ENCODE measurements at regions not wholly inside any gene's neighbourhood (a gene's known extent, or its start where the extent isn't known, plus 50 kb on each side); places are given as distances from the start of the nearest gene placed in this dataset.

DNA sequence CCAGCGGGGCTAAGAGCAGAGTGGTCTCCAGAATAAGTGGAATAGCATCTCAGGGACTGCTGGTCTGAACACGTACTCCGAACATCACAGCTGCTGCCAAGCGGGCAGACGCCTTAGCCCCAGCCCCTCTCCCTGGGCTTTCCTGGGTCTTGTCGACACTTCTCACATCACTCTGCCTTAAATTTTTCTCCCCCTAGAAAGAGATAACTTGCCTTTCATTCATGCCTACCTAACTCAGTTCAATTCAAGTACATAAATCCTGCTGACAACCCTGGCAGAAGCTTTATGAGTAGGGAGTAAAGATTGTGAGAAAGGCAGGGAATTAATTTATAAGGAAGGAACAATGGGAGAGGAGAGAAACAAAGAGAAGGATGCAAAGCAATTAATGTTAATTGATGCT is 202.9 kb upstream of the TNP1 start:
- H3K36me3 ChIP-seq (replicated peaks in 1 of 2; ENCODE audit: control insufficient read depth in 1 of 2, insufficient read depth in 2 of 2, low read length in 2 of 2), result no peaks in the 10 kb centered on the region
- ATAC-seq, result no peak
- H3K9ac ChIP-seq (ENCODE audit: insufficient read depth, low read depth, low read length), result no peak overlapping the region
- no peak overlapping the region for H3K4me3 ChIP-seq (replicated peaks in 1 of 3; ENCODE audit: insufficient read depth in 1 of 3, low read depth in 2 of 3, low read length in 3 of 3)
- H3K4me1 ChIP-seq (ENCODE audit: insufficient read depth, low read length), result peaks cover 11% of the 10 kb centered on the region; the same call in 1 of the 2 replicates
- POLR2A ChIA-PET, result no interaction called here
- H3K4me2 ChIP-seq (ENCODE audit: low read depth, low read length), result no peak overlapping the region
- no peaks in the 10 kb centered on the region for H3K79me2 ChIP-seq (ENCODE audit: insufficient read depth, low read length)
- in situ Hi-C loops (cut with HindIII; ENCODE audit: extremely low pct_ligation_motif_present, low pct_unique_long_range_greater_than_20kb) (no loop called here), intact Hi-C loops (cut with micrococcal nuclease; ENCODE audit: unreplicated experiment) (no loop called here)
- CTCF ChIA-PET (ENCODE audit: low intra/inter-chr PET ratio, low total read pairs), result no interaction called here
- FAIRE-seq, result no peak
- peaks cover 0 to 10% of the 10 kb centered on the region in 2 experiments; a peak in 3 of 5 replicates for H3K27me3 ChIP-seq (ENCODE audit: control insufficient read depth in 1 of 2, insufficient read depth in 2 of 2, low read length in 2 of 2)
- BruUV-seq (replicated peaks), result no TSS peak
- 50% methylated on average over 6 of the region's 6 CpGs for WGBS (ENCODE audit: low lambda C conversion rate)
- no peaks in the 10 kb centered on the region for H3K9me3 ChIP-seq (ENCODE audit: low read length)
- no peaks in the 10 kb centered on the region for H4K20me1 ChIP-seq (ENCODE audit: insufficient read depth, low read length)
- H3K27ac ChIP-seq (ENCODE audit: extremely low read length, insufficient read depth, low read length), result no peak overlapping the region
- no peak overlapping the region for H2AFZ ChIP-seq (ENCODE audit: low read length)
- no peak for TF ChIP-seq RFX3 (CRISPR knock-in tag; IDR thresholded peaks at IDR 0.05)
- TF ChIP-seq, protein P1, sequence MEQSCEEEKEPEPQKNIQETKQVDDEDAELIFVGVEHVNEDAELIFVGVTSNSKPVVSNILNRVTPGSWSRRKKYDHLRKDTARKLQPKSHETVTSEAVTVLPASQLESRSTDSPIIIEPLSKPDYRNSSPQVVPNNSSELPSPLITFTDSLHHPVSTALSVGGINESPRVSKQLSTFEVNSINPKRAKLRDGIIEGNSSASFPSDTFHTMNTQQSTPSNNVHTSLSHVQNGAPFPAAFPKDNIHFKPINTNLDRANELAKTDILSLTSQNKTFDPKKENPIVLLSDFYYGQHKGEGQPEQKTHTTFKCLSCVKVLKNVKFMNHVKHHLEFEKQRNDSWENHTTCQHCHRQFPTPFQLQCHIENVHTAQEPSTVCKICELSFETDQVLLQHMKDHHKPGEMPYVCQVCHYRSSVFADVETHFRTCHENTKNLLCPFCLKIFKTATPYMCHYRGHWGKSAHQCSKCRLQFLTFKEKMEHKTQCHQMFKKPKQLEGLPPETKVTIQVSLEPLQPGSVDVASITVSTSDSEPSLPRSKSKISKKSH (CRISPR knock-in tag; IDR thresholded peaks at IDR 0.05; ENCODE audit: borderline replicate concordance), result no peak
- TF ChIP-seq, protein P2, sequence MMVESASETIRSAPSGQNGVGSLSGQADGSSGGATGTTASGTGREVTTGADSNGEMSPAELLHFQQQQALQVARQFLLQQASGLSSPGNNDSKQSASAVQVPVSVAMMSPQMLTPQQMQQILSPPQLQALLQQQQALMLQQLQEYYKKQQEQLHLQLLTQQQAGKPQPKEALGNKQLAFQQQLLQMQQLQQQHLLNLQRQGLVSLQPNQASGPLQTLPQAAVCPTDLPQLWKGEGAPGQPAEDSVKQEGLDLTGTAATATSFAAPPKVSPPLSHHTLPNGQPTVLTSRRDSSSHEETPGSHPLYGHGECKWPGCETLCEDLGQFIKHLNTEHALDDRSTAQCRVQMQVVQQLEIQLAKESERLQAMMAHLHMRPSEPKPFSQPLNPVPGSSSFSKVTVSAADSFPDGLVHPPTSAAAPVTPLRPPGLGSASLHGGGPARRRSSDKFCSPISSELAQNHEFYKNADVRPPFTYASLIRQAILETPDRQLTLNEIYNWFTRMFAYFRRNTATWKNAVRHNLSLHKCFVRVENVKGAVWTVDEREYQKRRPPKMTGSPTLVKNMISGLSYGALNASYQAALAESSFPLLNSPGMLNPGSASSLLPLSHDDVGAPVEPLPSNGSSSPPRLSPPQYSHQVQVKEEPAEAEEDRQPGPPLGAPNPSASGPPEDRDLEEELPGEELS (CRISPR knock-in tag; IDR thresholded peaks at IDR 0.05), result no peak
- TF ChIP-seq MAFG (CRISPR knock-in tag; IDR thresholded peaks at IDR 0.05), result no peak
- no peak for TF ChIP-seq ZNF124 (CRISPR knock-in tag; IDR thresholded peaks at IDR 0.05)
- TF ChIP-seq ZNF333 (CRISPR knock-in tag; IDR thresholded peaks at IDR 0.05; ENCODE audit: borderline replicate concordance), result no peak
- TF ChIP-seq, protein P3, sequence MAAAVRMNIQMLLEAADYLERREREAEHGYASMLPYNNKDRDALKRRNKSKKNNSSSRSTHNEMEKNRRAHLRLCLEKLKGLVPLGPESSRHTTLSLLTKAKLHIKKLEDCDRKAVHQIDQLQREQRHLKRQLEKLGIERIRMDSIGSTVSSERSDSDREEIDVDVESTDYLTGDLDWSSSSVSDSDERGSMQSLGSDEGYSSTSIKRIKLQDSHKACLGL (CRISPR knock-in tag; IDR thresholded peaks at IDR 0.05), result no peak
- TF ChIP-seq, protein P4, sequence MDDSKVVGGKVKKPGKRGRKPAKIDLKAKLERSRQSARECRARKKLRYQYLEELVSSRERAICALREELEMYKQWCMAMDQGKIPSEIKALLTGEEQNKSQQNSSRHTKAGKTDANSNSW (CRISPR knock-in tag; IDR thresholded peaks at IDR 0.05; ENCODE audit: borderline replicate concordance), result no peak
- DNase-seq (ENCODE audit: low spot score), result no peak
